GM12864 (cell line): ENCODE measurements at regions not wholly inside any gene's neighbourhood (a gene's known extent, or its start where the extent isn't known, plus 50 kb on each side); places are given as distances from the start of the nearest gene placed in this dataset.

Experiments used
- DNase-seq: peaks from one replicate; pipeline ENCODE4 v3.0.0-alpha.2; 2011; ENCODE audit warnings: low read depth
- H3K4me3 ChIP-seq: 2 replicates; pipeline ENCODE4 v1.5.1; 2011; ENCODE audit warnings: mild to moderate bottlenecking, low read depth, low read length, control low read depth
- TF ChIP-seq, protein P1 (sequence below): IDR thresholded peaks from 2 replicates; pipeline ENCODE4 v1.5.1; 2011; ENCODE audit warnings: low read depth, mild to moderate bottlenecking, moderate library complexity, low read length, control low read depth, inconsistent platforms; ENCODE audit errors: missing control alignments

DNA sequence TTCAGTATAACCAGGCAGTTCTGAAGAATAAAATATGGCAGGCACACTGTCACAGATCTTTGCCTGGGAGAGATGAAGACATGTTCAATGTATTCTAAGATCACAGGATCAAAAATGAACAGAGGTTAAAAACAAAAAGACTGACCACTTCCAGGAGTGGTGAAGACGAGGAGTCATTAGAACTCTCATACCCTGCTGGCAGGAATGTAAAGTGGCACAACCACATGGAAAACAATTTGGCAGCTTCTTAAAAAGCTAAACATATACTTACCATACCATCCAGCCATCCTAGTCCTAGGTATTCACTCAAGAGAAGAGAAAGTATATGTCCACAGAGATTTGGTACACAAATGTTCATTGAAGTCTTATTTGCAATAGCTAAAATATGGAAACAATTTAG, 406.3 kb downstream of the NPIPA8 start:
- H3K4me3 ChIP-seq, result no peak overlapping the region
- TF ChIP-seq, protein P1, sequence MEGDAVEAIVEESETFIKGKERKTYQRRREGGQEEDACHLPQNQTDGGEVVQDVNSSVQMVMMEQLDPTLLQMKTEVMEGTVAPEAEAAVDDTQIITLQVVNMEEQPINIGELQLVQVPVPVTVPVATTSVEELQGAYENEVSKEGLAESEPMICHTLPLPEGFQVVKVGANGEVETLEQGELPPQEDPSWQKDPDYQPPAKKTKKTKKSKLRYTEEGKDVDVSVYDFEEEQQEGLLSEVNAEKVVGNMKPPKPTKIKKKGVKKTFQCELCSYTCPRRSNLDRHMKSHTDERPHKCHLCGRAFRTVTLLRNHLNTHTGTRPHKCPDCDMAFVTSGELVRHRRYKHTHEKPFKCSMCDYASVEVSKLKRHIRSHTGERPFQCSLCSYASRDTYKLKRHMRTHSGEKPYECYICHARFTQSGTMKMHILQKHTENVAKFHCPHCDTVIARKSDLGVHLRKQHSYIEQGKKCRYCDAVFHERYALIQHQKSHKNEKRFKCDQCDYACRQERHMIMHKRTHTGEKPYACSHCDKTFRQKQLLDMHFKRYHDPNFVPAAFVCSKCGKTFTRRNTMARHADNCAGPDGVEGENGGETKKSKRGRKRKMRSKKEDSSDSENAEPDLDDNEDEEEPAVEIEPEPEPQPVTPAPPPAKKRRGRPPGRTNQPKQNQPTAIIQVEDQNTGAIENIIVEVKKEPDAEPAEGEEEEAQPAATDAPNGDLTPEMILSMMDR, result no peak
- no peak for DNase-seq

DNA sequence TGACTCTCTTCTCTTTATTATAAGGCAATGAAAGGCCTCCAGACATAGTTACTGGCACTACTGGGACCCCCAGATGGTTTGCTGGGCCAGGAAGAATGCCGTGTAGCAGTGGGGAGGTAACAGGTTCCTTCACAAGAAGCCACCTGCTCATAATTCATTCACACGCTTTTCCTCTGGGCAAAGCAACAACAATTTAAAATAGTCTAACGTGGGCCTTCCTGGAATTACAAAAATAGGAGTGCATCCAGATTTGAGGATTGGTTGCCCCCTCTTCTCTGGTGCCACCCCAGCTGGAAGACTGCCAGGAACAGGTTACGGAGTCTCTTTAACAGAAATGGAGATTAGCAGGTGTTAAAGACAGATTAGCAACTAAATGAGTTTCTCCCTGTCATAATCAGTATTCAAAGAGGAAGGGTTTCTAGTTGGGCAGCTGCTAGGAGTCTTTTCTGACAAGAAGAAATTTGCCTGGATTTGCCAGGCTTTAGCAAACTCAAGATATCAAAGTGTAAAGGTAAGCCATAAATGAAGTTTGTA, 409.6 kb downstream of the NPIPA8 start:
- no peak for DNase-seq
- TF ChIP-seq, protein P1, result no peak
- H3K4me3 ChIP-seq, result no peak overlapping the region

DNA sequence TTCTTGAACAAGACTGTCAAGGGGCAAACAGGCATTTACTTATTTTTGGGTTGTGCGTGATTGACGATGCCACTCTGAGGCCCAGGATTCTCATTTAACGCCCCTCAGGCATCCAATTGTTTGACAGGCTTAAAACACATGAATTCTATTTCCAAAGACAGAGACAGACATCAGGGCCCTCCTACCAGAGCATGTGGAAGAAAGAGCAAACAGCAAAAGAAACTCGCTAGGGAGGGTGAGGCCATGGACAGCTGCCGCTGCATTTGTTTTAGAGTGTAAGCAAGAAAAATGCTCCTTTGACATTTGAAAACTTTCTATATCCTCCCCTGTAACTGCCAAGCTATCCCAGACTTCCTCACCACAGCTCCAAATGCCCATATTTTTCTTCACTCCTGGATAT, 410.1 kb downstream of the NPIPA8 start:
- no peak overlapping the region for H3K4me3 ChIP-seq
- TF ChIP-seq, protein P1, result no peak
- no peak for DNase-seq

DNA sequence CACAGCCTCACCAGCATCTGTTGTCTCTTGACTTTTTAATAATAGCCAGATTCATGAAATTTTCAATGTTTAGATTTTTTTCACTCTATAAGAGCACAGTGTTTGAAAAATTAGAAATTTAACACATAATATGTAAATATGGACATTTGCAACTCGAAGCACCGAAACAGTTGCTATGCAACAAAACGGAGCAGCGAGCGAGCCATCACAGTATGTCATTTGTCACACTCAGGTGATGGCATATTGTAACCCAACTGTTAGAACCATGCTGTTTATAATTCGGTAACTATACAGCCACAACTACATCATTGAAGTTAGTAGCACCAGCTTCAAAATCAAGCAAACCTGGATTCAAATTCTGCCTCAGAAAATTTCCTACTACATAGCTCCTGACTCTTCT, 410.8 kb downstream of the NPIPA8 start:
- H3K4me3 ChIP-seq, result no peak overlapping the region
- TF ChIP-seq, protein P1, result no peak
- DNase-seq, result no peak

GRCh38 chr16:17921357-17921978, 415.1 kb downstream of the NPIPA8 start:
- DNase-seq, result peak; percentile 33
- no peak overlapping the region for H3K4me3 ChIP-seq
- TF ChIP-seq, protein P1, result peak; percentile 87

GRCh38 chr16:17917316-17918019, 419.1 kb downstream of the NPIPA8 start:
- no peak for DNase-seq
- H3K4me3 ChIP-seq, result no peak overlapping the region
- TF ChIP-seq, protein P1, result no peak
